Left renal pelvis (tissue), 4 donors: ENCODE measurements at regions not wholly inside any gene's neighbourhood (a gene's known extent, or its start where the extent isn't known, plus 50 kb on each side); places are given as distances from the start of the nearest gene placed in this dataset.

Source experiments
- DNase-seq, 4 donors: peaks; one replicate each; pipeline ENCODE4 v3.0.0-alpha.2; 2013; ENCODE audit warnings: low read depth in 4 of 4, low spot score in 3 of 4

GRCh38 chr3:42013691-42014457 is 52.0 kb upstream of the ULK4 start:
- no peak for DNase-seq

GRCh38 chr3:42012935-42013690 is 51.2 kb upstream of the ULK4 start:
- DNase-seq, result no peak

- DNase-seq, result no peak
Observed at GRCh38 chr3:42012383-42012934, 50.6 kb upstream of the ULK4 start.
